ENCODE measurements at regions not wholly inside any gene's neighbourhood (a gene's known extent, or its start where the extent isn't known, plus 50 kb on each side); places are given as distances from the start of the nearest gene placed in this dataset.

GRCh38 chr17:77424585-77425344, 284.0 kb downstream of the SEC14L1 start:
- TF ChIP-seq CTCF (IDR thresholded peaks at IDR 0.05), result peak in 1 of 12 donors; percentile 24
- no peak for TF ChIP-seq POLR2A (IDR thresholded peaks at IDR 0.05)
